ENCODE measurements at regions not wholly inside any gene's neighbourhood (a gene's known extent, or its start where the extent isn't known, plus 50 kb on each side); places are given as distances from the start of the nearest gene placed in this dataset.

DNA sequence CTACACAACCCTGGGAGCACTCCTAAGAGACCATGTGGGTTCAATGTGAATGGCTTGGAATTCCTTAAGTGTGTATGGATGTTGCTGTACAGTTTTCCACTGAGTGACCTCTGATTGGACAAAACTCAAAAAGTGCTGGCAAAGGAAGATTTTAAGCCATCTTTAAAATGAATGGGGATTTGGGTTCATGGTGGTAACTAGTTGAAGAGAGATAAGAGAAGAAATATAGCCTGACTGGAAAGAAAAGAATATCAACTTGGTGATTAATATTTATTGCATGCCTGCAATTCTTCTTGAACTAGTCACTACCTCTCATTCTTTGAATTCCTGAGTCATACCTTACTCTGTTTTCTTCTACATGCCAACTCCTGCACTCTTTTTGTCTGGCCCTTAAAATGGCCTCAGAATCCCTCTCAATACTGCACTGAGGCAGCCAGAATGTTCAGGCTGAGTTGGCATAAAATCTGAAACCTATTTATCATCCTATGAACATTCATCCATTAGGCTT, 124.7 kb downstream of the RPL22L1 start:
- Histone ChIP-seq H3K4me3 (ENCODE audit: low read depth, low read length) (no peak overlapping the region), H3K27me3 (ENCODE audit: insufficient read depth, low read depth, severe bottlenecking) (no peaks in the 10 kb centered on the region), H3K27ac (no peak overlapping the region), H3K9me3 (ENCODE audit: severe bottlenecking) (no peaks in the 10 kb centered on the region), H3K36me3 (no peaks in the 10 kb centered on the region)
- TF ChIP-seq, protein P1, sequence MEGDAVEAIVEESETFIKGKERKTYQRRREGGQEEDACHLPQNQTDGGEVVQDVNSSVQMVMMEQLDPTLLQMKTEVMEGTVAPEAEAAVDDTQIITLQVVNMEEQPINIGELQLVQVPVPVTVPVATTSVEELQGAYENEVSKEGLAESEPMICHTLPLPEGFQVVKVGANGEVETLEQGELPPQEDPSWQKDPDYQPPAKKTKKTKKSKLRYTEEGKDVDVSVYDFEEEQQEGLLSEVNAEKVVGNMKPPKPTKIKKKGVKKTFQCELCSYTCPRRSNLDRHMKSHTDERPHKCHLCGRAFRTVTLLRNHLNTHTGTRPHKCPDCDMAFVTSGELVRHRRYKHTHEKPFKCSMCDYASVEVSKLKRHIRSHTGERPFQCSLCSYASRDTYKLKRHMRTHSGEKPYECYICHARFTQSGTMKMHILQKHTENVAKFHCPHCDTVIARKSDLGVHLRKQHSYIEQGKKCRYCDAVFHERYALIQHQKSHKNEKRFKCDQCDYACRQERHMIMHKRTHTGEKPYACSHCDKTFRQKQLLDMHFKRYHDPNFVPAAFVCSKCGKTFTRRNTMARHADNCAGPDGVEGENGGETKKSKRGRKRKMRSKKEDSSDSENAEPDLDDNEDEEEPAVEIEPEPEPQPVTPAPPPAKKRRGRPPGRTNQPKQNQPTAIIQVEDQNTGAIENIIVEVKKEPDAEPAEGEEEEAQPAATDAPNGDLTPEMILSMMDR (IDR thresholded peaks at IDR 0.05; ENCODE audit: low read depth, low read length), result no peak
- DNase-seq, result no peak

DNA sequence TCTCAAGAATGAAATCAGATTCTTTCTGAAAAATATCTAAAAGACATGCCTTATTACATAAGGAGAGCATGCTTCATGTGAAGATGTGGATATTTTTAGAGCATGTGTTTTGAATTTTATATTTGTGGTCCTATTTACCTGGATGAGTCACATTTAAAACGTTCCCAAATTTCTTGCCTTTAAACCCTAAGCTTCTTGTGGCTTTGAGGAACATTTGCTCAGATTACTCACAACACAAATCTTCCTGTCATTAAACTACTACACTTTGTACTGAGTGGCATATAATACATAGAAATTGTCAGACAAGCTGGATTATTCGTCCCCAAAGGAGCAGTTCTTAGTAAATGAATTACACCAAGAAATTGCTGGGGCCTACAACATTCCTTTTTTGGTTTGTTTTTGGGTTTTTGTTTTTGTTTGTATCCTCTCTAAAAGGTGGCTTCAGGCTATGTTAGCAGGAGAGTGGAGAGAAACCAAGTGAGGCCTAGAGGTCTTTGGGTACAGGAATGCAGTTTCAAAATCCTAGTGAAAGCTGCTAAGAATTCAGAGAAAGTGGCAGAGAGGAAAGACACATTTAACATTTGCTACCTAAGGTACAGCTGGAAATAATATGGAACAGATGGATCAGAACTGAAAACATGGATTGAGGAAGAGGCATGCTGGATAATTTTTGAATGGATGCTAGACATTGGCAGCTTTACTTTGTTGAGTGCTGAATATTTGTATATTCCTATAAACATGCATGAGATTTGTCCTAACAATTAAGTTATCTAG, 128.1 kb downstream of the RPL22L1 start:
- Histone ChIP-seq H3K27me3 (ENCODE audit: insufficient read depth, low read depth, severe bottlenecking) (no peaks in the 10 kb centered on the region), H3K9me3 (ENCODE audit: severe bottlenecking) (no peaks in the 10 kb centered on the region), H3K36me3 (no peaks in the 10 kb centered on the region), H3K27ac (no peak overlapping the region), H3K4me3 (ENCODE audit: low read depth, low read length) (no peak overlapping the region)
- no peak for DNase-seq
- TF ChIP-seq, protein P1 (IDR thresholded peaks at IDR 0.05; ENCODE audit: low read depth, low read length), result no peak

DNA sequence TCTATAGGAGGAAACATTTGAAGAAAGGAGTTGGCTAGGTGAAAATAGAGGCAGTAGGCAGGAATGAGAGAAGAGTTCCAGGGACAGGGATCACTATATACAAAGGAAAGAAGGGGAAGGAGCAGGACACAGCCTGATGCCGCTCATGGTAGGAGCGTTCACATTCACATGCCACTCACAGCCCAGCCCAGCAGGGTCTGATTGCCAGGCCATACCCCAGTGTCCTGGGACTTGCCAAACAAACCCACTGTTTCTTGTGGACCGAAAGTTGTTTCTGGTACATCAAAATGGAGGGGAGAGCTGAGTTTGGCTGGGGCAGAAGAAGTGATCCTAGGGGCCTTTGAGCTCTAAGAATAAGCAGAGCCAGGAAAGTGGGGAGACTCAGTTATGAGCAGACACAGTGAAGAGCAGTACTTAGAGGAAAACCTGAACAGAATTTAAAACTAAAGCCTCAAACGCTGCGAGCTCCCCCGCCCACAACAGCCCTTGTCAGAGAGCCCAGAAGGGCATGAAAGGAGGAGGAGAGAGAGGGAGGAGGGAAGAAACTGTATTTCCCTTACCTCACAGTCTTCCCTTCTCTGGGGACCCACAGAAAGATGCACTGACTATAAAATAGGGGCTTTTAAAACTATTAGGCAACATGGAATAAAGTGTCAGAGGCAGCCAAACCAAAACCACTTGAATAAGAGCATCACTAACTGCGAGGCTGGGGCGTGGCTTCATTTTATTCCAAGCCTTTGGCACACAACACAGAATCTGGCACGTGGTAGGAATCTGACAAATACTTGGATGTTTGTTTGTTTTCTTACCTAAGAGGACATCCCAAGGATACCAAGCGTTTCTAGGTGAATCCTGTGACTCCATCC, 129.0 kb downstream of the RPL22L1 start:
- TF ChIP-seq, protein P1 (IDR thresholded peaks at IDR 0.05; ENCODE audit: low read depth, low read length), result no peak
- Histone ChIP-seq H3K27ac (no peak overlapping the region), H3K4me3 (ENCODE audit: low read depth, low read length) (no peak overlapping the region), H3K36me3 (no peaks in the 10 kb centered on the region), H3K9me3 (ENCODE audit: severe bottlenecking) (no peaks in the 10 kb centered on the region), H3K27me3 (ENCODE audit: insufficient read depth, low read depth, severe bottlenecking) (no peaks in the 10 kb centered on the region)
- no peak for DNase-seq

DNA sequence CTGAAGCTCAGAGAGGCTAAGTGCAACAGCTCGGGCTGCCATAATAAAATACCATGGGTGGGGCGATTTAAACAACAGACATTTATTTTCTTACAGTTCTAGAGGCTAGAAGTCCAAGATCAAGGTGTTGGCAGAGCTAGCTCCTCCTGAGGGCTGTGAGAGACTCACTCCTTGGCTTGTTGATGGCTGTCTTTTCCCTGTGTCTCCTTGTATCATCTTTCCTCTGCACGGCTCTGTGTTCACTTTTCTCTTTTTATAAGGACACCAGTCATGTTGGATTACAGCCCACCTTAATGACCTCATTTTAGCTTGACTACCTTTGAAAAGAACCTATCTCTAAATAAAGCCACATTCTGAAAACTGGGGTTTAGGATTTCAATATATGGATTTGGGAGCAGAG, 129.7 kb downstream of the RPL22L1 start:
- Histone ChIP-seq H3K4me3 (ENCODE audit: low read depth, low read length) (no peak overlapping the region), H3K36me3 (no peaks in the 10 kb centered on the region), H3K9me3 (ENCODE audit: severe bottlenecking) (no peaks in the 10 kb centered on the region), H3K27me3 (ENCODE audit: insufficient read depth, low read depth, severe bottlenecking) (no peaks in the 10 kb centered on the region), H3K27ac (no peak overlapping the region)
- no peak for DNase-seq
- TF ChIP-seq, protein P1 (IDR thresholded peaks at IDR 0.05; ENCODE audit: low read depth, low read length), result no peak

DNA sequence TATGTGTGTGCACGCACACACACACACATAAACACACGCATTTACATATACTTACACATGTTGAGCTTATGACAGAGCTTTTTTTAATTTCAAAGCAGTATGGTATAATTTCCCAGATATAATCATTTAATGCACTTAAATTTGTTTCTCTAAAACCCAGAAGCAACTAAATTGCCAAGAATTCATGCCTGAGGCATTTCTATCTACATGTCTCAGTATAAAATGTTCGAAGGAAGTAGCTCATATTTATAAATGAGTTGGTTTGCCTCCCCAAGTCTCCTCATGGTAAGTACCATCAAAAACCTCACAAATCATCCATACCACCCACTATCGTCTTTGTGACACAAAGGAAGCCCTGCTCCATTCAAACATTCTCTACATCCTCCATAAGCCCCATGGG, 130.6 kb downstream of the RPL22L1 start:
- H3K4me3 ChIP-seq (ENCODE audit: low read depth, low read length), result no peak overlapping the region
- no peaks in the 10 kb centered on the region for H3K9me3 ChIP-seq (ENCODE audit: severe bottlenecking)
- H3K36me3 ChIP-seq, result no peaks in the 10 kb centered on the region
- no peaks in the 10 kb centered on the region for H3K27me3 ChIP-seq (ENCODE audit: insufficient read depth, low read depth, severe bottlenecking)
- no peak overlapping the region for H3K27ac ChIP-seq
- DNase-seq, result no peak
- TF ChIP-seq, protein P1 (IDR thresholded peaks at IDR 0.05; ENCODE audit: low read depth, low read length), result no peak

Measured in WERI-Rb-1 (cell line).